GM12875 (cell line): ENCODE measurements at regions not wholly inside any gene's neighbourhood (a gene's known extent, or its start where the extent isn't known, plus 50 kb on each side); places are given as distances from the start of the nearest gene placed in this dataset.

ENCODE experiments used
- H3K4me3 ChIP-seq: one replicate; pipeline ENCODE4 v1.5.1; 2011; ENCODE audit warnings: low read depth, low read length, control low read depth
- CTCF ChIP-seq: IDR thresholded peaks from 2 replicates; pipeline ENCODE4 v1.5.1; 2011; ENCODE audit warnings: low read depth, mild to moderate bottlenecking, control low read depth, inconsistent platforms, low read length, moderate library complexity, borderline replicate concordance; ENCODE audit not compliant: insufficient read depth

GRCh38 chr15:46763091-46763490, 954.2 kb upstream of the SEMA6D start:
- TF ChIP-seq CTCF = no peak
- no peak overlapping the region for H3K4me3 ChIP-seq

- no peak overlapping the region for H3K4me3 ChIP-seq
- no peak for TF ChIP-seq CTCF
These were observed 952.5 kb upstream of the SEMA6D start for GRCh38 chr15:46764851-46765250.

- TF ChIP-seq CTCF = no peak
These were observed 951.3 kb upstream of the SEMA6D start for GRCh38 chr15:46766021-46766420.

GRCh38 chr15:46768287-46768686, 949.0 kb upstream of the SEMA6D start:
- no peak overlapping the region for H3K4me3 ChIP-seq
- no peak for TF ChIP-seq CTCF

More at GRCh38 chr15:46766021-46766420, 951.3 kb upstream of the SEMA6D start:
- no peak overlapping the region for H3K4me3 ChIP-seq

GRCh38 chr15:46773016-46773415, 944.3 kb upstream of the SEMA6D start:
- H3K4me3 ChIP-seq = no peak overlapping the region
- no peak for TF ChIP-seq CTCF

GRCh38 chr15:46778876-46779275, 938.4 kb upstream of the SEMA6D start:
- TF ChIP-seq CTCF = no peak
- no peak overlapping the region for H3K4me3 ChIP-seq

GRCh38 chr15:46786590-46787285, 930.6 kb upstream of the SEMA6D start:
- no peak for TF ChIP-seq CTCF
- H3K4me3 ChIP-seq = no peak overlapping the region
